Peyer's patch (tissue), 4 donors: ENCODE measurements at regions not wholly inside any gene's neighbourhood (a gene's known extent, or its start where the extent isn't known, plus 50 kb on each side); places are given as distances from the start of the nearest gene placed in this dataset.

Experiments used
- DNase-seq, 3 donors: peaks; one replicate each; pipeline ENCODE4 v3.0.0-alpha.2; 2017 to 2019
- H3K27ac ChIP-seq, 4 donors: fragments of 200-600 bp; sonication (generic); one replicate each; pipeline ENCODE4 v1.5.1; 2016 to 2019
- H3K27me3 ChIP-seq, 2 donors: fragments of 200-600 bp; sonication (generic); one replicate each; pipeline ENCODE4 v1.5.1; 2019
- H3K36me3 ChIP-seq, 3 donors: fragments of 200-600 bp; sonication (generic); one replicate each; pipeline ENCODE4 v1.5.1; 2016 to 2019
- H3K4me1 ChIP-seq, 4 donors: fragments of 200-600 bp; sonication (generic); one replicate each; pipeline ENCODE4 v1.5.1; 2016 to 2019
- H3K4me3 ChIP-seq, 4 donors: fragments of 200-600 bp; sonication (generic); 1 replicate in 3 of 4; 2 replicates in 1 of 4; pipeline ENCODE4 v1.5.1; 2016 to 2019; ENCODE audit warnings: mild to moderate bottlenecking in 1 of 4
- H3K9me3 ChIP-seq, 4 donors: fragments of 200-600 bp; sonication (generic); one replicate each; pipeline ENCODE4 v1.5.1; 2016 to 2019; ENCODE audit warnings: mild to moderate bottlenecking in 1 of 4
- CTCF ChIP-seq, 6 experiments: fragments of 450-650 bp in 4 of 6; fragments of 200-600 bp in 2 of 6; sonication (generic) in 1 of 6; IDR thresholded peaks; one replicate each; pipeline ENCODE4 v1.5.1; 2017 to 2019; ENCODE audit warnings: antibody characterized with exemption in 6 of 6, mild to moderate bottlenecking in 3 of 6, moderate library complexity in 1 of 6
- POLR2A ChIP-seq, 2 donors: fragments of 450-650 bp; IDR thresholded peaks; one replicate each; pipeline ENCODE4 v1.5.1; 2017; ENCODE audit warnings: antibody characterized with exemption in 2 of 2, mild to moderate bottlenecking in 2 of 2, moderate library complexity in 2 of 2

- Histone ChIP-seq H3K9me3 (no peaks in the 10 kb centered on the region), H3K4me3 (no peak overlapping the region), H3K27ac (no peak overlapping the region), H3K27me3 (no peaks in the 10 kb centered on the region), H3K36me3 (no peaks in the 10 kb centered on the region), H3K4me1 (no peaks in the 10 kb centered on the region)
- DNase-seq, result no peak
- no peak for TF ChIP-seq POLR2A (IDR thresholded peaks at IDR 0.05)
Observed at GRCh38 chr2:4465671-4466070, 762.3 kb downstream of the DCDC2C start.

- TF ChIP-seq POLR2A (IDR thresholded peaks at IDR 0.05) (no peak), CTCF (IDR thresholded peaks at IDR 0.05) (no peak)
- Histone ChIP-seq H3K4me1 (no peaks in the 10 kb centered on the region), H3K4me3 (no peak overlapping the region), H3K36me3 (no peaks in the 10 kb centered on the region), H3K9me3 (peaks cover 0 to 5% (median 0%) of the 10 kb centered on the region in 4 donors), H3K27me3 (no peaks in the 10 kb centered on the region), H3K27ac (no peak overlapping the region)
- no peak for DNase-seq
Observed at GRCh38 chr2:4475618-4476017, 772.2 kb downstream of the DCDC2C start.

- no peak for DNase-seq
- TF ChIP-seq CTCF (IDR thresholded peaks at IDR 0.05), result no peak
- TF ChIP-seq POLR2A (IDR thresholded peaks at IDR 0.05), result no peak
- Histone ChIP-seq H3K27ac (no peak overlapping the region), H3K9me3 (peaks cover 0 to 7% (median 2%) of the 10 kb centered on the region in 4 donors), H3K4me1 (no peaks in the 10 kb centered on the region), H3K27me3 (no peaks in the 10 kb centered on the region), H3K36me3 (no peaks in the 10 kb centered on the region), H3K4me3 (no peak overlapping the region)
Observed at GRCh38 chr2:4483050-4483449, 779.7 kb downstream of the DCDC2C start.

- TF ChIP-seq POLR2A (IDR thresholded peaks at IDR 0.05) (no peak), CTCF (IDR thresholded peaks at IDR 0.05) (no peak)
- no peaks in the 10 kb centered on the region for H3K36me3 ChIP-seq
- no peak overlapping the region for H3K27ac ChIP-seq
- H3K4me3 ChIP-seq, result no peak overlapping the region
- H3K9me3 ChIP-seq, result peaks cover 0 to 7% (median 2%) of the 10 kb centered on the region in 4 donors
- H3K4me1 ChIP-seq, result no peaks in the 10 kb centered on the region
- no peak for DNase-seq
- no peaks in the 10 kb centered on the region for H3K27me3 ChIP-seq
Observed at GRCh38 chr2:4486971-4487370, 783.6 kb downstream of the DCDC2C start.

- no peaks in the 10 kb centered on the region for H3K4me1 ChIP-seq
- H3K4me3 ChIP-seq, result no peak overlapping the region
- TF ChIP-seq POLR2A (IDR thresholded peaks at IDR 0.05) (no peak), CTCF (IDR thresholded peaks at IDR 0.05) (no peak)
- H3K27me3 ChIP-seq, result no peaks in the 10 kb centered on the region
- DNase-seq, result no peak
- H3K27ac ChIP-seq, result no peak overlapping the region
- no peaks in the 10 kb centered on the region for H3K36me3 ChIP-seq
- no peaks in the 10 kb centered on the region for H3K9me3 ChIP-seq
Observed at GRCh38 chr2:4499316-4500030, 796.1 kb downstream of the DCDC2C start.

- Histone ChIP-seq H3K4me1 (no peaks in the 10 kb centered on the region), H3K27ac (no peak overlapping the region), H3K27me3 (no peaks in the 10 kb centered on the region), H3K4me3 (no peak overlapping the region), H3K36me3 (no peaks in the 10 kb centered on the region), H3K9me3 (no peaks in the 10 kb centered on the region)
- DNase-seq, result no peak
- TF ChIP-seq POLR2A (IDR thresholded peaks at IDR 0.05) (no peak), CTCF (IDR thresholded peaks at IDR 0.05) (no peak)
Observed at GRCh38 chr2:4501525-4501924, 798.1 kb downstream of the DCDC2C start.
